ENCODE measurements at regions not wholly inside any gene's neighbourhood (a gene's known extent, or its start where the extent isn't known, plus 50 kb on each side); places are given as distances from the start of the nearest gene placed in this dataset.

DNA sequence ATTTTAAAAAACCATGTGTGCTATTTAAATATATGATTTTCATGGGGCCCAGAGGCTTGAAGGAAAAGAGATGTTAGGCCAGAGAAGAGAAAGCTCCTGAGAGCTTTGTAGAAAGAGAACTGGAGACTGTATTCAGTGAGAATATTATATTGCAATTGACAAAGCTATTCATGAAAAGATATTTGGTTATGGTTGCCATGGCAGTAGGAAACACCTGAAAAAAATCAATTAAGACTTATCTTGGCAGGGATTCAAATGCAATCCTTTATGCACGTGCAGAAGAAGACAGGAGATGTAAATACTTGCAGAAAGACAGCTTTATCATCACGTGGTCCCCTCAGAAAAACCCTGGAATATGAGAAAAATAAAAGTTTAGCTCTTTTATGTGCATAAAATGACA is 636.0 kb upstream of the TBL1XR1 start:
- TF ChIP-seq, protein P1, sequence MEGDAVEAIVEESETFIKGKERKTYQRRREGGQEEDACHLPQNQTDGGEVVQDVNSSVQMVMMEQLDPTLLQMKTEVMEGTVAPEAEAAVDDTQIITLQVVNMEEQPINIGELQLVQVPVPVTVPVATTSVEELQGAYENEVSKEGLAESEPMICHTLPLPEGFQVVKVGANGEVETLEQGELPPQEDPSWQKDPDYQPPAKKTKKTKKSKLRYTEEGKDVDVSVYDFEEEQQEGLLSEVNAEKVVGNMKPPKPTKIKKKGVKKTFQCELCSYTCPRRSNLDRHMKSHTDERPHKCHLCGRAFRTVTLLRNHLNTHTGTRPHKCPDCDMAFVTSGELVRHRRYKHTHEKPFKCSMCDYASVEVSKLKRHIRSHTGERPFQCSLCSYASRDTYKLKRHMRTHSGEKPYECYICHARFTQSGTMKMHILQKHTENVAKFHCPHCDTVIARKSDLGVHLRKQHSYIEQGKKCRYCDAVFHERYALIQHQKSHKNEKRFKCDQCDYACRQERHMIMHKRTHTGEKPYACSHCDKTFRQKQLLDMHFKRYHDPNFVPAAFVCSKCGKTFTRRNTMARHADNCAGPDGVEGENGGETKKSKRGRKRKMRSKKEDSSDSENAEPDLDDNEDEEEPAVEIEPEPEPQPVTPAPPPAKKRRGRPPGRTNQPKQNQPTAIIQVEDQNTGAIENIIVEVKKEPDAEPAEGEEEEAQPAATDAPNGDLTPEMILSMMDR (IDR thresholded peaks at IDR 0.05), result no peak
- no peak for TF ChIP-seq POLR2A (IDR thresholded peaks at IDR 0.05)
